ENCODE measurements at regions not wholly inside any gene's neighbourhood (a gene's known extent, or its start where the extent isn't known, plus 50 kb on each side); places are given as distances from the start of the nearest gene placed in this dataset.

DNA sequence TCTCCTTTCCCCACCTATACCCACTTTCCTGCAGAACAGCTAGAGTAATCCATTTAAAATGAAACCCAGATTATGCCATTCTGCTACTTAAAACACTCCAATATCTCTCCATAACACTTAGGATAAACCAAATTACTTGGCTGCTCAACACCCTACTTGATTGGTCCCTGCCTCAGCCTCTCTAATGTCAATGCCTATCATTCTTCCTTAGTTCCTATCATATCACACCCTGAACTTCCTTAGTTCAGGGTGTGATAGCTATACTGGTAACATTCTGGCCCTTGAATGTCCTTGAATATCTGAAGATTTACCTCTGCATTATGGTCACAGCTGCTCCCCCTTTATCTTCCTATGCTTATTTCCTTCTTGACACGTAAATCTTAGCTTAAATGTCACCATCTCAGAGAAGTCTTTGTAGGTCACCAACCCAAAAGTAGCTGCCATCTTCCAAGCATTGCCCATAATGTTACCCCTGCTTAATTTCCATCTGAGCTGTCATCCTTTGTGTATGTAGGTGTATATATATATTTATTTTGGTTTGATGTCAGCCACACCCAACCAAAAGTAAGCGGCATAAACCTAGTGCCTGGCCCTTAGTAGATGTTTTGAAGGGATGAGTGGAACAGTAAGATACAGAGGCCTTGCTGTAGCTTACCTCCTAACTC lies 379.8 kb downstream of the PTPRC start:
- H3K4me3 ChIP-seq (ENCODE audit: low read depth, low read length): no peak overlapping the region
- DNase-seq: no peak
- no peaks in the 10 kb centered on the region for H3K9me3 ChIP-seq (ENCODE audit: insufficient read depth, low read depth, low read length)
- H3K4ac ChIP-seq (ENCODE audit: low read depth, low read length): no peak overlapping the region
- no peaks in the 10 kb centered on the region for H3K36me3 ChIP-seq (ENCODE audit: control insufficient read depth in 1 of 2, insufficient read depth in 2 of 2, low read length in 2 of 2)
- H3K27ac ChIP-seq (ENCODE audit: low read depth, low read length): no peak overlapping the region
- no peak overlapping the region for H3K18ac ChIP-seq (ENCODE audit: low read length)
- no peaks in the 10 kb centered on the region for H3K79me1 ChIP-seq (ENCODE audit: low read length)
- H3K79me2 ChIP-seq (ENCODE audit: control insufficient read depth, insufficient read depth, low read length, poor library complexity): no peaks in the 10 kb centered on the region
- H3K9ac ChIP-seq (ENCODE audit: low read length): no peak overlapping the region
- no peak overlapping the region for H3K4me2 ChIP-seq (ENCODE audit: low read length)
- H2BK120ac ChIP-seq (ENCODE audit: insufficient read depth, low read length, poor library complexity): no peak overlapping the region
- H3K14ac ChIP-seq (ENCODE audit: low read length): no peak overlapping the region
- no peak overlapping the region for H2BK12ac ChIP-seq (ENCODE audit: low read length)
- H4K12ac ChIP-seq (ENCODE audit: low read depth, low read length): no peak overlapping the region
- no peak overlapping the region for H2AFZ ChIP-seq (ENCODE audit: insufficient read depth, low read length, poor library complexity)
- no peaks in the 10 kb centered on the region for H3K27me3 ChIP-seq (ENCODE audit: insufficient read depth, low read length)
- H3K4me1 ChIP-seq (ENCODE audit: control insufficient read depth in 1 of 2, insufficient read depth in 2 of 2, low read length in 2 of 2): peaks cover 0 to 3% of the 10 kb centered on the region in 2 experiments
- no peak overlapping the region for H3K23ac ChIP-seq (ENCODE audit: low read length)
- H4K8ac ChIP-seq (ENCODE audit: low read depth, low read length): no peak overlapping the region
- WGBS (ENCODE audit: extremely low coverage, insufficient coverage, insufficient read length): no CpG with 5 or more reads among the region's 2 CpGs
- no peak overlapping the region for H2AK5ac ChIP-seq (ENCODE audit: low read length)
- no peak overlapping the region for H4K91ac ChIP-seq (ENCODE audit: low read depth, low read length)
- H2BK5ac ChIP-seq (ENCODE audit: low read depth, low read length, poor library complexity): no peak overlapping the region

DNA sequence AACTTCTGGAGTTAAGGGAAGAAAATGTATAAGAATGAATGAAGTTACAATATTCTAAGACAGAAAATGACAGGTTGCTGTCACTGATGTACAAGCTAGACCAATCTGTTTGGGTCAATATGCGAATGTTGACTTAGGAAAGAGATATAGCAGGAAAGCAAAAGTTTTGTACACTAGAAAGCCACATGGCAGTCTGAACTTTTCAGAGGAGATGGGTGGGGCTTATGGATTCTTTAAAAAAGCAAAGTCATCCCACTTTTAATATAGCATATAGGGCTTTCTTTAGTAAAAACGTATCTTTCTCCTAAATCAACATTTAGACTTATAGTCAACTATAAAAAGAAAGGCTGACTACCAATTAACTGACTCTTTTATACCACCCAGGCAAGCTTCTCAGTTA lies 381.2 kb downstream of the PTPRC start:
- no peaks in the 10 kb centered on the region for H3K79me1 ChIP-seq (ENCODE audit: low read length)
- H2AFZ ChIP-seq (ENCODE audit: insufficient read depth, low read length, poor library complexity): no peak overlapping the region
- no peaks in the 10 kb centered on the region for H3K9me3 ChIP-seq (ENCODE audit: insufficient read depth, low read depth, low read length)
- no peak overlapping the region for H3K23ac ChIP-seq (ENCODE audit: low read length)
- H4K91ac ChIP-seq (ENCODE audit: low read depth, low read length): no peak overlapping the region
- no peak overlapping the region for H3K14ac ChIP-seq (ENCODE audit: low read length)
- no peak overlapping the region for H4K8ac ChIP-seq (ENCODE audit: low read depth, low read length)
- no peaks in the 10 kb centered on the region for H3K4me1 ChIP-seq (ENCODE audit: control insufficient read depth in 1 of 2, insufficient read depth in 2 of 2, low read length in 2 of 2)
- no peaks in the 10 kb centered on the region for H3K79me2 ChIP-seq (ENCODE audit: control insufficient read depth, insufficient read depth, low read length, poor library complexity)
- H2AK5ac ChIP-seq (ENCODE audit: low read length): no peak overlapping the region
- no peak overlapping the region for H3K18ac ChIP-seq (ENCODE audit: low read length)
- no peaks in the 10 kb centered on the region for H3K36me3 ChIP-seq (ENCODE audit: control insufficient read depth in 1 of 2, insufficient read depth in 2 of 2, low read length in 2 of 2)
- H2BK12ac ChIP-seq (ENCODE audit: low read length): no peak overlapping the region
- no peak overlapping the region for H2BK120ac ChIP-seq (ENCODE audit: insufficient read depth, low read length, poor library complexity)
- no peak overlapping the region for H3K4ac ChIP-seq (ENCODE audit: low read depth, low read length)
- no peaks in the 10 kb centered on the region for H3K27me3 ChIP-seq (ENCODE audit: insufficient read depth, low read length)
- no peak overlapping the region for H3K4me2 ChIP-seq (ENCODE audit: low read length)
- H3K4me3 ChIP-seq (ENCODE audit: low read depth, low read length): no peak overlapping the region
- WGBS (ENCODE audit: extremely low coverage, insufficient coverage, insufficient read length): no CpG with 5 or more reads among the region's 2 CpGs
- H3K9ac ChIP-seq (ENCODE audit: low read length): no peak overlapping the region
- H2BK5ac ChIP-seq (ENCODE audit: low read depth, low read length, poor library complexity): no peak overlapping the region
- DNase-seq: no peak
- no peak overlapping the region for H3K27ac ChIP-seq (ENCODE audit: low read depth, low read length)
- H4K12ac ChIP-seq (ENCODE audit: low read depth, low read length): no peak overlapping the region

DNA sequence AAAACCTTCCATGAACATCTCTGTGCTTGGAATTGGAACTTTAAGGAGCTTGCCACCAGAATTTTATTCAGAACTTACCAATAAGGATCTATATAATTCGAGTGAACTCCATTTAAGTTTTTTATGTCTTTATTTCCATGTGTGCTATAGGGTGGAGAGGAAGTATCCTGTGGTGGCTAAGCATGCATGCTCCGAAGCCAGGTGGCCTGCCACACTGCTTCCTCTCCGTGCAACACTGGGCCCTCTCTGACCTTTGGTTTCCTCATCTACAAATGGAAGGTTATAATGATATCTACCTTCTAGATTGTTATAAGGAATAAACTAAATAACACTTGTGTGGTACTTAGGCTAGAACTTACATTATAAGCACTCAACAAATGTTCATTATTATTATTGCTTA lies 382.1 kb downstream of the PTPRC start:
- H3K79me2 ChIP-seq (ENCODE audit: control insufficient read depth, insufficient read depth, low read length, poor library complexity): no peaks in the 10 kb centered on the region
- no peak overlapping the region for H3K4ac ChIP-seq (ENCODE audit: low read depth, low read length)
- H2BK5ac ChIP-seq (ENCODE audit: low read depth, low read length, poor library complexity): no peak overlapping the region
- H3K4me2 ChIP-seq (ENCODE audit: low read length): no peak overlapping the region
- no peaks in the 10 kb centered on the region for H3K79me1 ChIP-seq (ENCODE audit: low read length)
- H3K14ac ChIP-seq (ENCODE audit: low read length): no peak overlapping the region
- H3K4me1 ChIP-seq (ENCODE audit: control insufficient read depth in 1 of 2, insufficient read depth in 2 of 2, low read length in 2 of 2): no peaks in the 10 kb centered on the region
- no peaks in the 10 kb centered on the region for H3K36me3 ChIP-seq (ENCODE audit: control insufficient read depth in 1 of 2, insufficient read depth in 2 of 2, low read length in 2 of 2)
- H4K12ac ChIP-seq (ENCODE audit: low read depth, low read length): no peak overlapping the region
- no CpG with 5 or more reads among the region's 3 CpGs for WGBS (ENCODE audit: extremely low coverage, insufficient coverage, insufficient read length)
- H3K9me3 ChIP-seq (ENCODE audit: insufficient read depth, low read depth, low read length): no peaks in the 10 kb centered on the region
- H3K4me3 ChIP-seq (ENCODE audit: low read depth, low read length): no peak overlapping the region
- no peak overlapping the region for H4K8ac ChIP-seq (ENCODE audit: low read depth, low read length)
- H2BK12ac ChIP-seq (ENCODE audit: low read length): no peak overlapping the region
- no peaks in the 10 kb centered on the region for H3K27me3 ChIP-seq (ENCODE audit: insufficient read depth, low read length)
- no peak overlapping the region for H2BK120ac ChIP-seq (ENCODE audit: insufficient read depth, low read length, poor library complexity)
- no peak overlapping the region for H3K23ac ChIP-seq (ENCODE audit: low read length)
- no peak overlapping the region for H3K18ac ChIP-seq (ENCODE audit: low read length)
- no peak overlapping the region for H2AFZ ChIP-seq (ENCODE audit: insufficient read depth, low read length, poor library complexity)
- H3K27ac ChIP-seq (ENCODE audit: low read depth, low read length): no peak overlapping the region
- DNase-seq: no peak
- H2AK5ac ChIP-seq (ENCODE audit: low read length): no peak overlapping the region
- no peak overlapping the region for H3K9ac ChIP-seq (ENCODE audit: low read length)
- no peak overlapping the region for H4K91ac ChIP-seq (ENCODE audit: low read depth, low read length)

DNA sequence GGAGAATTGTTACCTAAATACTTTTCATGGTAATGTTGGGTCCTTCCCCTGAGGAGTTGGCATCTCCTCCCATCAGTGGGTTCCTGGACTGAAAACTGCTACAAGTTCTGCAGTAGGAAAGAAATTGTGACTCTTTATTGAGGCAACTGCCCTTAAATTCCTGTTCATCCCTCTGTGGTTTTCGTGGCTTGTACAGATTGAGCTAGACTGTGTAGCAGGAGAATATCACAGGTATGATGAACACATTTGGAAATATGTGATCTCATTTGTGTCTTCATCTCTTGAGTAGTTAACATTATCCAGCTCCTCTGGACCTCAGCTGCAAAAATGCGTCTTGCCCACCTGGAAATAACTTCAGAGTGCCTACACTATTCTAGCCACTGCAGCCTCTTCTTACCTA lies 390.6 kb downstream of the PTPRC start:
- Histone ChIP-seq H2BK12ac (ENCODE audit: low read length) (no peak overlapping the region), H3K4me2 (ENCODE audit: low read length) (no peak overlapping the region), H2BK120ac (ENCODE audit: insufficient read depth, low read length, poor library complexity) (no peak overlapping the region), H3K79me2 (ENCODE audit: control insufficient read depth, insufficient read depth, low read length, poor library complexity) (no peaks in the 10 kb centered on the region), H4K12ac (ENCODE audit: low read depth, low read length) (no peak overlapping the region), H3K23ac (ENCODE audit: low read length) (no peak overlapping the region), H3K4me3 (ENCODE audit: low read depth, low read length) (no peak overlapping the region), H3K27ac (ENCODE audit: low read depth, low read length) (no peak overlapping the region), H4K8ac (ENCODE audit: low read depth, low read length) (no peak overlapping the region), H3K79me1 (ENCODE audit: low read length) (no peaks in the 10 kb centered on the region), H3K4ac (ENCODE audit: low read depth, low read length) (no peak overlapping the region), H3K27me3 (ENCODE audit: insufficient read depth, low read length) (no peaks in the 10 kb centered on the region), H3K14ac (ENCODE audit: low read length) (no peak overlapping the region), H3K36me3 (ENCODE audit: control insufficient read depth in 1 of 2, insufficient read depth in 2 of 2, low read length in 2 of 2) (no peaks in the 10 kb centered on the region), H3K9me3 (ENCODE audit: insufficient read depth, low read depth, low read length) (no peaks in the 10 kb centered on the region), H3K9ac (ENCODE audit: low read length) (no peak overlapping the region), H4K91ac (ENCODE audit: low read depth, low read length) (no peak overlapping the region), H2AK5ac (ENCODE audit: low read length) (no peak overlapping the region), H2BK5ac (ENCODE audit: low read depth, low read length, poor library complexity) (no peak overlapping the region), H2AFZ (ENCODE audit: insufficient read depth, low read length, poor library complexity) (no peak overlapping the region), H3K18ac (ENCODE audit: low read length) (no peak overlapping the region), H3K4me1 (ENCODE audit: control insufficient read depth in 1 of 2, insufficient read depth in 2 of 2, low read length in 2 of 2) (no peaks in the 10 kb centered on the region)
- no peak for DNase-seq
- no CpG with 5 or more reads among the region's 2 CpGs for WGBS (ENCODE audit: extremely low coverage, insufficient coverage, insufficient read length)

Data from trophoblast cell (in vitro differentiated cells and primary cell).